ENCODE measurements at regions not wholly inside any gene's neighbourhood (a gene's known extent, or its start where the extent isn't known, plus 50 kb on each side); places are given as distances from the start of the nearest gene placed in this dataset.

- TF ChIP-seq SP1 (IDR thresholded peaks at IDR 0.05) (no peak), SUZ12 (IDR thresholded peaks at IDR 0.05) (no peak), BHLHE40 (IDR thresholded peaks at IDR 0.05; ENCODE audit: borderline replicate concordance) (no peak), ZNF384 (IDR thresholded peaks at IDR 0.05) (no peak), ELF4 (IDR thresholded peaks at IDR 0.05) (no peak), HDGF (IDR thresholded peaks at IDR 0.05; ENCODE audit: borderline replicate concordance) (no peak), FOXA1 (IDR thresholded peaks at IDR 0.05) (no peak)
Observed at GRCh38 chr14:48390346-48390745, 714.9 kb upstream of the MDGA2 start.

Data from HEK293T (cell line).